GM12878 (cell line): ENCODE measurements at regions not wholly inside any gene's neighbourhood (a gene's known extent, or its start where the extent isn't known, plus 50 kb on each side); places are given as distances from the start of the nearest gene placed in this dataset.

ENCODE experiments used
- ATAC-seq: fragments of 200-7000 bp; cut with Tn5 transposase; 3 replicates; pipeline ENCODE4 v1.9.1; 2020; ENCODE audit warnings: mild to moderate bottlenecking, moderate library complexity
- BruUV-seq: library from RNA; stranded (reverse); fragments of 400-500 nt; replicated peaks from 2 replicates; lab custom pipeline; 2021; lab: Mats Ljungman, UMichigan
- CTCF ChIA-PET: fragments of 300-600 bp; sonication (Branson Sonifier 250); formaldehyde crosslinking; extraction: SDS; loops from one replicate; lab custom pipeline; 2021; ENCODE audit warnings: inconsistent platforms; lab: Yijun Ruan, JAX
- POLR2A ChIA-PET: fragments of 350-600 bp; formaldehyde crosslinking; extraction: SDS; loops from one replicate; lab custom pipeline; 2021; ENCODE audit warnings: inconsistent platforms; lab: Charles Lee
- RAD21 ChIA-PET: fragments of 300-600 bp; sonication (Branson Sonifier 250); formaldehyde crosslinking; loops from one replicate; lab custom pipeline; 2023; ENCODE audit warnings: antibody characterized with exemption; ENCODE audit not compliant: unreplicated experiment; lab: Charles Lee
- SMC1A ChIA-PET: fragments of 300-600 bp; sonication (Branson Sonifier 250); formaldehyde crosslinking; loops from one replicate; lab custom pipeline; 2023; ENCODE audit not compliant: unreplicated experiment, uncharacterized antibody; lab: Charles Lee
- DNase-seq: peaks from one replicate; pipeline ENCODE4 v3.0.0-alpha.2; 2011; ENCODE audit warnings: low read depth, low spot score
- FAIRE-seq: peaks from 3 replicates; lab custom pipeline; 2011; peaks lifted over from hg19 to GRCh38; lab: Jason Lieb, UNC
- H2AFZ ChIP-seq: 2 replicates; pipeline ENCODE4 v1.6.0; 2011; ENCODE audit warnings: low read depth, low read length, control low read depth; ENCODE audit not compliant: control insufficient read depth
- H3K27ac ChIP-seq: 2 replicates; pipeline ENCODE4 v1.5.1; 2011; ENCODE audit warnings: control low read depth; ENCODE audit not compliant: control insufficient read depth, insufficient read depth
- H3K27me3 ChIP-seq, 2 experiments: replicated peaks in 1 of 2; 2 replicates each; pipeline versions ENCODE4 v1.6.0 to v1.6.1; 2011; ENCODE audit warnings: low read length in 1 of 2; ENCODE audit not compliant: control insufficient read depth in 2 of 2, insufficient read depth in 2 of 2
- H3K36me3 ChIP-seq, 2 experiments: 2 replicates each; pipeline ENCODE4 v1.5.1; 2011; ENCODE audit warnings: low read length in 1 of 2; ENCODE audit not compliant: control insufficient read depth in 2 of 2, insufficient read depth in 2 of 2
- H3K4me1 ChIP-seq: 2 replicates; pipeline ENCODE4 v1.6.1; 2011; ENCODE audit warnings: mild to moderate bottlenecking, low read length, moderate library complexity, mixed read lengths; ENCODE audit not compliant: control insufficient read depth, insufficient read depth
- H3K4me2 ChIP-seq: 2 replicates; pipeline ENCODE4 v1.6.0; 2011; ENCODE audit warnings: control low read depth; ENCODE audit not compliant: control insufficient read depth, insufficient read depth
- H3K4me3 ChIP-seq: fragments of 200-600 bp; sonication (generic); 2 replicates; pipeline ENCODE4 v1.5.1; 2016
- H3K79me2 ChIP-seq: 2 replicates; pipeline ENCODE4 v1.6.0; 2011; ENCODE audit warnings: low read length; ENCODE audit not compliant: control insufficient read depth, insufficient read depth
- H3K9ac ChIP-seq: 2 replicates; pipeline ENCODE4 v1.8.0; 2011; ENCODE audit warnings: low read length, control low read depth, mixed read lengths; ENCODE audit not compliant: control insufficient read depth, insufficient read depth
- H3K9me3 ChIP-seq: replicated peaks from 3 replicates; pipeline ENCODE4 v1.5.1; 2011; ENCODE audit warnings: mild to moderate bottlenecking, low read length; ENCODE audit not compliant: control insufficient read depth, insufficient read depth
- H4K20me1 ChIP-seq: 2 replicates; pipeline ENCODE4 v1.6.0; 2011; ENCODE audit not compliant: control insufficient read depth, insufficient read depth
- BMI1 ChIP-seq: fragments of 450-650 bp; IDR thresholded peaks from 2 replicates; pipeline ENCODE4 v1.6.1; 2016; ENCODE audit warnings: mild to moderate bottlenecking, moderate library complexity, borderline replicate concordance
- CREM ChIP-seq: IDR thresholded peaks from 2 replicates; pipeline ENCODE4 v1.6.1; 2014; ENCODE audit warnings: antibody characterized with exemption, low read depth
- EP300 ChIP-seq, 2 experiments: fragments of 150-350 bp in 1 of 2; IDR thresholded peaks; 2 replicates each; pipeline ENCODE4 v1.6.1; 2011 to 2012; ENCODE audit warnings: low read depth in 2 of 2, low read length in 2 of 2, borderline replicate concordance in 1 of 2, improper control_type of control experiment in 1 of 2, inconsistent platforms in 1 of 2; ENCODE audit not compliant: control insufficient read depth in 1 of 2
- IKZF1 ChIP-seq: fragments of 450-650 bp; conservative IDR thresholded peaks from 2 replicates; pipeline ENCODE4 v1.6.1; 2017; ENCODE audit warnings: antibody characterized with exemption, mild to moderate bottlenecking
- JUNB ChIP-seq: IDR thresholded peaks from 2 replicates; pipeline ENCODE4 v1.6.1; 2016; ENCODE audit warnings: antibody characterized with exemption, mild to moderate bottlenecking
- KLF5 ChIP-seq: fragments of 450-650 bp; IDR thresholded peaks from 2 replicates; pipeline ENCODE4 v1.6.1; 2014; ENCODE audit warnings: mild to moderate bottlenecking; ENCODE audit not compliant: partially characterized antibody
- POLR2AphosphoS5 ChIP-seq: IDR thresholded peaks from 2 replicates; pipeline ENCODE4 v1.6.1; 2011; ENCODE audit warnings: mild to moderate bottlenecking, low read length, inconsistent platforms
- RBBP5 ChIP-seq: fragments of 200-600 bp; sonication (generic); conservative IDR thresholded peaks from 2 replicates; pipeline ENCODE4 v1.6.1; 2016
- SIN3A ChIP-seq: IDR thresholded peaks from 2 replicates; pipeline ENCODE4 v1.6.1; 2012; ENCODE audit warnings: low read depth, low read length, improper control_type of control experiment
- SMARCA5 ChIP-seq: fragments of 450-650 bp; IDR thresholded peaks from 2 replicates; pipeline ENCODE4 v1.6.1; 2017; ENCODE audit warnings: mild to moderate bottlenecking
- TARDBP ChIP-seq: IDR thresholded peaks from 2 replicates; pipeline ENCODE4 v1.6.1; 2016; ENCODE audit warnings: borderline replicate concordance
- TCF12 ChIP-seq: IDR thresholded peaks from 2 replicates; pipeline ENCODE4 v1.6.1; 2011; ENCODE audit warnings: low read depth, mild to moderate bottlenecking, low read length
- ZSCAN29 ChIP-seq: fragments of 450-650 bp; IDR thresholded peaks from 2 replicates; pipeline ENCODE4 v1.6.1; 2017; ENCODE audit warnings: mild to moderate bottlenecking, moderate library complexity
- WGBS: methylation state at CpG from one replicate; pipeline ENCODE4 v1.1.6; 2016; ENCODE audit warnings: low lambda C conversion rate; ENCODE audit not compliant: insufficient replicate concordance, insufficient coverage; ENCODE audit errors: missing lambda C conversion rate; 5-methylcytosine and 5-hydroxymethylcytosine counted together
- in situ Hi-C: fragments of 300-500 bp; cut with MboI; formaldehyde crosslinking; loops from 9 replicates; pipeline ENCODE4 v1.14.3; 2018; ENCODE audit warnings: mixed read lengths
- intact Hi-C: fragments of 100-400 bp; cut with micrococcal nuclease; formaldehyde crosslinking; loops from one replicate; pipeline ENCODE4 v1.14.2; 2022; ENCODE audit not compliant: unreplicated experiment
- TF ChIP-seq, protein P1 (sequence below): fragments of 450-650 bp; IDR thresholded peaks from 2 replicates; pipeline ENCODE4 v1.6.1; 2017; ENCODE audit warnings: mild to moderate bottlenecking
- TF ChIP-seq, protein P2 (sequence below): fragments of 450-650 bp; IDR thresholded peaks from 2 replicates; pipeline ENCODE4 v1.6.1; 2016; ENCODE audit warnings: mild to moderate bottlenecking, moderate library complexity, borderline replicate concordance

DNA sequence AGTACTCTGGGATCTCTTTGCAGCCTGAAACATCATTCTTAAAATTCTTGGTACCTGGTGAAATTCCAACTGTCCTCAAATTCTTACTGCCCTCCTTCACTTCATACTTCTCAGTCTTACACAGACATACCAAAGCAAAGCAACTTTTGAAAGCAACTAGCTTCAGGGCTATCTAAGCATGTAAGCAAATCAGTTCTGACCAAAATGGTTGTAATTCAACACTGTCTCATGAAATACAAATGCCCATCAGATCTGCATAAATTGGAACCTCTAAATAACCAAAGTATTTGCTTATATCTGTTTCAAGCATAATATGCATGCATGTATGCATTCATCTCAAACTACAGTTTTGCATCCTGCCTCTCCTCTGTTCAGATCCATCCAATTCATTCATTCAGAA, 308.1 kb upstream of the PPARGC1A start:
- no peaks in the 10 kb centered on the region for H3K27me3 ChIP-seq
- in situ Hi-C loops: no loop called here
- H3K9me3 ChIP-seq: no peaks in the 10 kb centered on the region
- H3K4me1 ChIP-seq: no peaks in the 10 kb centered on the region
- intact Hi-C loops: no loop called here
- ATAC-seq: no peak
- POLR2A ChIA-PET: no interaction called here
- RAD21 ChIA-PET: no interaction called here
- no peak overlapping the region for H3K9ac ChIP-seq
- no TSS peak for BruUV-seq
- no peaks in the 10 kb centered on the region for H3K79me2 ChIP-seq
- TF ChIP-seq, protein P1, sequence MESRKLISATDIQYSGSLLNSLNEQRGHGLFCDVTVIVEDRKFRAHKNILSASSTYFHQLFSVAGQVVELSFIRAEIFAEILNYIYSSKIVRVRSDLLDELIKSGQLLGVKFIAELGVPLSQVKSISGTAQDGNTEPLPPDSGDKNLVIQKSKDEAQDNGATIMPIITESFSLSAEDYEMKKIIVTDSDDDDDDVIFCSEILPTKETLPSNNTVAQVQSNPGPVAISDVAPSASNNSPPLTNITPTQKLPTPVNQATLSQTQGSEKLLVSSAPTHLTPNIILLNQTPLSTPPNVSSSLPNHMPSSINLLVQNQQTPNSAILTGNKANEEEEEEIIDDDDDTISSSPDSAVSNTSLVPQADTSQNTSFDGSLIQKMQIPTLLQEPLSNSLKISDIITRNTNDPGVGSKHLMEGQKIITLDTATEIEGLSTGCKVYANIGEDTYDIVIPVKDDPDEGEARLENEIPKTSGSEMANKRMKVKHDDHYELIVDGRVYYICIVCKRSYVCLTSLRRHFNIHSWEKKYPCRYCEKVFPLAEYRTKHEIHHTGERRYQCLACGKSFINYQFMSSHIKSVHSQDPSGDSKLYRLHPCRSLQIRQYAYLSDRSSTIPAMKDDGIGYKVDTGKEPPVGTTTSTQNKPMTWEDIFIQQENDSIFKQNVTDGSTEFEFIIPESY: no peak
- TF ChIP-seq, all 136 proteins: peak for 0
- FAIRE-seq (no peak), DNase-seq (no peak)
- no peak overlapping the region for H2AFZ ChIP-seq
- ChIA-PET SMC1A (no interaction called here), CTCF (no interaction called here)
- H3K27ac ChIP-seq: no peak overlapping the region
- H4K20me1 ChIP-seq: no peaks in the 10 kb centered on the region
- H3K4me3 ChIP-seq: no peak overlapping the region
- H3K36me3 ChIP-seq: no peaks in the 10 kb centered on the region
- no peak overlapping the region for H3K4me2 ChIP-seq

DNA sequence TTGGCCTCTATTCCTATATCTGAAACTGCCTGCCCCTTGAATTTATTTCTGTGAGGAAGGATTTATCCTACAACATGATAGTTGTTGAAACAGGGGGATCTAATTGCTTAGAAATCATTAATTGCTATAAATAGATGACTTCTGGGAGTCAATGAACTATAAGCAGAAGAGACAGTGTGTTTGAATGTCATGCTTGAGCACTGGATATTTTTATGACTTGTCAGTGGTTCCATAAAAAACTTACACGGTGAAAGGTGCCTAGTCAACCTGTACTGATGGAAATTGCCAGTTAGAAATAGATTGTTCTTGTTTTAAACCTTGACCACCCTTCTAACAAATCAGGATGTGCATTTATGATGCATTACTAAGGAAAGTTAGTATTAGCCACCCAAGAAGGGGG, 306.9 kb upstream of the PPARGC1A start:
- Histone ChIP-seq H3K4me1 (no peaks in the 10 kb centered on the region), H3K4me2 (no peak overlapping the region), H3K27me3 (no peaks in the 10 kb centered on the region), H3K9me3 (no peaks in the 10 kb centered on the region), H3K9ac (no peak overlapping the region), H3K4me3 (no peak overlapping the region), H2AFZ (no peak overlapping the region), H3K36me3 (no peaks in the 10 kb centered on the region), H4K20me1 (no peaks in the 10 kb centered on the region), H3K79me2 (no peaks in the 10 kb centered on the region), H3K27ac (no peak overlapping the region)
- intact Hi-C loops: no loop called here
- CTCF ChIA-PET: no interaction called here
- POLR2A ChIA-PET: no interaction called here
- RAD21 ChIA-PET: no interaction called here
- 0% methylated on average over 1 of the region's 1 CpG for WGBS
- SMC1A ChIA-PET: no interaction called here
- ATAC-seq (no peak), DNase-seq (no peak), FAIRE-seq (no peak)
- no TSS peak for BruUV-seq
- in situ Hi-C loops: no loop called here
- no peak for TF ChIP-seq IKZF1
- no peak for TF ChIP-seq SIN3A
- no peak for TF ChIP-seq POLR2AphosphoS5
- TF ChIP-seq ZSCAN29: no peak
- no peak for TF ChIP-seq KLF5
- no peak for TF ChIP-seq EP300 (IDR thresholded peaks at IDR 0.05; ENCODE audit: borderline replicate concordance in 1 of 2, control insufficient read depth in 1 of 2, low read depth in 2 of 2, low read length in 2 of 2)
- no peak for TF ChIP-seq TARDBP
- no peak for TF ChIP-seq CREM
- TF ChIP-seq TCF12: no peak
- TF ChIP-seq JUNB: no peak
- TF ChIP-seq RBBP5: no peak
- TF ChIP-seq, protein P2, sequence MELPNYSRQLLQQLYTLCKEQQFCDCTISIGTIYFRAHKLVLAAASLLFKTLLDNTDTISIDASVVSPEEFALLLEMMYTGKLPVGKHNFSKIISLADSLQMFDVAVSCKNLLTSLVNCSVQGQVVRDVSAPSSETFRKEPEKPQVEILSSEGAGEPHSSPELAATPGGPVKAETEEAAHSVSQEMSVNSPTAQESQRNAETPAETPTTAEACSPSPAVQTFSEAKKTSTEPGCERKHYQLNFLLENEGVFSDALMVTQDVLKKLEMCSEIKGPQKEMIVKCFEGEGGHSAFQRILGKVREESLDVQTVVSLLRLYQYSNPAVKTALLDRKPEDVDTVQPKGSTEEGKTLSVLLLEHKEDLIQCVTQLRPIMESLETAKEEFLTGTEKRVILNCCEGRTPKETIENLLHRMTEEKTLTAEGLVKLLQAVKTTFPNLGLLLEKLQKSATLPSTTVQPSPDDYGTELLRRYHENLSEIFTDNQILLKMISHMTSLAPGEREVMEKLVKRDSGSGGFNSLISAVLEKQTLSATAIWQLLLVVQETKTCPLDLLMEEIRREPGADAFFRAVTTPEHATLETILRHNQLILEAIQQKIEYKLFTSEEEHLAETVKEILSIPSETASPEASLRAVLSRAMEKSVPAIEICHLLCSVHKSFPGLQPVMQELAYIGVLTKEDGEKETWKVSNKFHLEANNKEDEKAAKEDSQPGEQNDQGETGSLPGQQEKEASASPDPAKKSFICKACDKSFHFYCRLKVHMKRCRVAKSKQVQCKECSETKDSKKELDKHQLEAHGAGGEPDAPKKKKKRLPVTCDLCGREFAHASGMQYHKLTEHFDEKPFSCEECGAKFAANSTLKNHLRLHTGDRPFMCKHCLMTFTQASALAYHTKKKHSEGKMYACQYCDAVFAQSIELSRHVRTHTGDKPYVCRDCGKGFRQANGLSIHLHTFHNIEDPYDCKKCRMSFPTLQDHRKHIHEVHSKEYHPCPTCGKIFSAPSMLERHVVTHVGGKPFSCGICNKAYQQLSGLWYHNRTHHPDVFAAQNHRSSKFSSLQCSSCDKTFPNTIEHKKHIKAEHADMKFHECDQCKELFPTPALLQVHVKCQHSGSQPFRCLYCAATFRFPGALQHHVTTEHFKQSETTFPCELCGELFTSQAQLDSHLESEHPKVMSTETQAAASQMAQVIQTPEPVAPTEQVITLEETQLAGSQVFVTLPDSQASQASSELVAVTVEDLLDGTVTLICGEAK: no peak
- TF ChIP-seq SMARCA5: no peak
- TF ChIP-seq BMI1: no peak
